ENCODE measurements at regions not wholly inside any gene's neighbourhood (a gene's known extent, or its start where the extent isn't known, plus 50 kb on each side); places are given as distances from the start of the nearest gene placed in this dataset.
A peak's percentile ranks its signal among the peaks of the same experiment; 100 is the strongest.

DNA sequence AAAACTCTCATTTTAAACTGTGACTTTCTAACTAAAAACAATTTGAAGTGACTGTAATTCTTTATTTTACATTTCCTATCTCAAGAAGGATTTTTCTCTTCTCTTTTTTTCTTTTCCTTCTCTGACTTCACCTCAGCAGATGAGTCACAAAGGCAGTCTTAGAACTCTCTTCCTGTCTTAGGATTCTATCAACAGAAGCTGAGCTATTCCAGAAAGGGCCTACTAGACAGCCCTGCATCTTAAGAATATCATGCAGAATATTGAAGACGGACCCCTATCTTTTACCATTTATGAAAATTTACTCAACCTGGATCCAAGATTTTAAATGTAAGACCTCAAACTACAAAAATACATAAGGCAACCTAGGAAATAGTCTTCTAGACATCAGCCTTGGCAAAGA, 365.7 kb upstream of the SEMA3C start:
- TF ChIP-seq, protein P1, sequence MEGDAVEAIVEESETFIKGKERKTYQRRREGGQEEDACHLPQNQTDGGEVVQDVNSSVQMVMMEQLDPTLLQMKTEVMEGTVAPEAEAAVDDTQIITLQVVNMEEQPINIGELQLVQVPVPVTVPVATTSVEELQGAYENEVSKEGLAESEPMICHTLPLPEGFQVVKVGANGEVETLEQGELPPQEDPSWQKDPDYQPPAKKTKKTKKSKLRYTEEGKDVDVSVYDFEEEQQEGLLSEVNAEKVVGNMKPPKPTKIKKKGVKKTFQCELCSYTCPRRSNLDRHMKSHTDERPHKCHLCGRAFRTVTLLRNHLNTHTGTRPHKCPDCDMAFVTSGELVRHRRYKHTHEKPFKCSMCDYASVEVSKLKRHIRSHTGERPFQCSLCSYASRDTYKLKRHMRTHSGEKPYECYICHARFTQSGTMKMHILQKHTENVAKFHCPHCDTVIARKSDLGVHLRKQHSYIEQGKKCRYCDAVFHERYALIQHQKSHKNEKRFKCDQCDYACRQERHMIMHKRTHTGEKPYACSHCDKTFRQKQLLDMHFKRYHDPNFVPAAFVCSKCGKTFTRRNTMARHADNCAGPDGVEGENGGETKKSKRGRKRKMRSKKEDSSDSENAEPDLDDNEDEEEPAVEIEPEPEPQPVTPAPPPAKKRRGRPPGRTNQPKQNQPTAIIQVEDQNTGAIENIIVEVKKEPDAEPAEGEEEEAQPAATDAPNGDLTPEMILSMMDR (IDR thresholded peaks at IDR 0.05; ENCODE audit: insufficient read depth, low read length, missing control alignments) = no peak
- ChIA-PET POLR2A (no interaction called here), CTCF (interaction anchor here (1.7 kb wide), 1 partner anchor 367 kb away, joined by 3 read pairs; no protein-coding TSS in a partner anchor)
- no peak overlapping the region for H3K4me3 ChIP-seq (ENCODE audit: low read depth, low read length)
- DNase-seq (ENCODE audit: low read depth, low spot score) = peak; percentile 12

- CTCF ChIA-PET = no interaction called here
- DNase-seq (ENCODE audit: low read depth, low spot score) = no peak
- TF ChIP-seq, protein P1 (IDR thresholded peaks at IDR 0.05; ENCODE audit: insufficient read depth, low read length, missing control alignments) = no peak
- H3K4me3 ChIP-seq (ENCODE audit: low read depth, low read length) = no peak overlapping the region
- POLR2A ChIA-PET = no interaction called here
Measured at GRCh38 chr7:81280531-81280930, 361.7 kb upstream of the SEMA3C start.

GRCh38 chr7:81277691-81278090, 358.8 kb upstream of the SEMA3C start:
- TF ChIP-seq, protein P1 (IDR thresholded peaks at IDR 0.05; ENCODE audit: insufficient read depth, low read length, missing control alignments) = no peak
- H3K4me3 ChIP-seq (ENCODE audit: low read depth, low read length) = no peak overlapping the region
- DNase-seq (ENCODE audit: low read depth, low spot score) = no peak
- ChIA-PET CTCF (interaction anchor here (1.5 kb wide), 1 partner anchor 359 kb away, joined by 3 read pairs; the partner anchor contains the start of gene SEMA3C), POLR2A (no interaction called here)

DNA sequence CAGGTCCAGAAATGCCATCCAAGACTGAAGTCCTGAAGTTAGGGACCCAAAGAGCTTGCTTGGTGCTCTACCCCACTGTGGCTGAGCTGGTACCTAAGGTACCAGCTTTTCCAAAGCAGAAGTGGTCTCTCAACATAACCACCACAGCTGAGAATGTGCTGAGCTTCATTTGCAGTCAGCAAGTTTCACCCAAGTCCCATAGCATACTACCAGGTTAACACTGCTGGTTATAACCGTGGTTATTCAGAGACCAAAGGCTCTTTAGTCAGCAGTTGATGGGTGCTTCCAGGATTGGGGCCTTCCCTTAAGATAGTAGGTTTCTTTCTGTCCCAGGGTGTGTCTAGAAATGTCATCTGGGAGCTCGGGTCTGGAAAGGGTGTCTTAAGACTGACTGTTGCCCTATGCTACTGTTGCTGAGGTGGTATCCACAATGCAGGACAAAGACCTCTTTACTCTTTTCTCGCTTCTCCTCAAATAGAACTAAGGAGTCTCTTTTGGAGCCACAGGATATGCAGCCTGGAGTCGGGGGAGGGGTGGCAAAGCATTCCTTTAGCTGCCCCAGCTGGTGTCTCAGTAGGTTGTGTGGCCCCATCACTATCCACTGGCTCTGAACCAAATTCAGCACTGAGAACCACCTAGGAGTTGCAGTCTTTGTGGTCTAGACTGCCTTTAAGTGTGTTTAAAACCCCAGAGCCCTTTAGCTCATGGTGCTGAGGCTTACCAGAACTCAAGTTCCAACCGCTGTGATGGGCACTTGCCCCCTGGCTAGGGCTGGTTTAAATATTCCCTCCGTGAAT, 354.9 kb upstream of the SEMA3C start:
- TF ChIP-seq, protein P1 (IDR thresholded peaks at IDR 0.05; ENCODE audit: insufficient read depth, low read length, missing control alignments) = no peak
- ChIA-PET CTCF (no interaction called here), POLR2A (no interaction called here)
- no peak for DNase-seq (ENCODE audit: low read depth, low spot score)
- no peak overlapping the region for H3K4me3 ChIP-seq (ENCODE audit: low read depth, low read length)

DNA sequence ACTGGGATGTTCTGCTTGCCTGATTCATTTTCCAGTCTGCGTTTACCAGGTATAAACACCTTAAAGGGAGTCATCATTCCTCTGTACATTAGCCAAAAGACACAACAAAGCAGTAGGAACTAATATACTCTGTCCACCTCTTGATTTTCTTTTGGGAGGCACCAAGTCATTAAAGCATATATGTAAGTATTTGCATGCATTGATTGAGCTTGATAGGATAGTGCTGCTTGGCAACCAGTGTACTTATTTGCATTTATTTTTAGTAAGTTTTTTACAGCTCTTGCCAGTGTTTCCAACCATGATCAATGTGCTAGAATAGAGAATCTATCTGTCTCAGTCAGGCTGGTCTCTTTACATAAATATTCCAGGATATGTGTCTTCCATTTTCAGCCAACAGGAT, 353.3 kb upstream of the SEMA3C start:
- ChIA-PET POLR2A (no interaction called here), CTCF (no interaction called here)
- DNase-seq (ENCODE audit: low read depth, low spot score) = no peak
- no peak overlapping the region for H3K4me3 ChIP-seq (ENCODE audit: low read depth, low read length)
- TF ChIP-seq, protein P1 (IDR thresholded peaks at IDR 0.05; ENCODE audit: insufficient read depth, low read length, missing control alignments) = no peak

- TF ChIP-seq, protein P1 (IDR thresholded peaks at IDR 0.05; ENCODE audit: insufficient read depth, low read length, missing control alignments) = no peak
- CTCF ChIA-PET = no interaction called here
- no peak for DNase-seq (ENCODE audit: low read depth, low spot score)
- POLR2A ChIA-PET = no interaction called here
- H3K4me3 ChIP-seq (ENCODE audit: low read depth, low read length) = no peak overlapping the region
Measured at GRCh38 chr7:81268551-81268950, 349.7 kb upstream of the SEMA3C start.

All from AG04449 (cell line).